ENCODE measurements at regions not wholly inside any gene's neighbourhood (a gene's known extent, or its start where the extent isn't known, plus 50 kb on each side); places are given as distances from the start of the nearest gene placed in this dataset.

- Histone ChIP-seq H3K4me1 (ENCODE audit: control insufficient read depth, insufficient read depth, low read length) (no peaks in the 10 kb centered on the region), H3K36me3 (ENCODE audit: insufficient read depth, low read length) (no peaks in the 10 kb centered on the region), H3K9me3 (replicated peaks; ENCODE audit: low read length) (no peaks in the 10 kb centered on the region), H3K27me3 (ENCODE audit: control insufficient read depth, insufficient read depth, low read length) (no peaks in the 10 kb centered on the region), H3K4me3 (ENCODE audit: low read length) (no peak overlapping the region), H3K9ac (ENCODE audit: low read depth, low read length) (no peak overlapping the region), H3K4me2 (ENCODE audit: low read length) (no peak overlapping the region)
Measured at GRCh38 chr15:95832668-95833067, 497.8 kb upstream of the NR2F2 start.

DNA sequence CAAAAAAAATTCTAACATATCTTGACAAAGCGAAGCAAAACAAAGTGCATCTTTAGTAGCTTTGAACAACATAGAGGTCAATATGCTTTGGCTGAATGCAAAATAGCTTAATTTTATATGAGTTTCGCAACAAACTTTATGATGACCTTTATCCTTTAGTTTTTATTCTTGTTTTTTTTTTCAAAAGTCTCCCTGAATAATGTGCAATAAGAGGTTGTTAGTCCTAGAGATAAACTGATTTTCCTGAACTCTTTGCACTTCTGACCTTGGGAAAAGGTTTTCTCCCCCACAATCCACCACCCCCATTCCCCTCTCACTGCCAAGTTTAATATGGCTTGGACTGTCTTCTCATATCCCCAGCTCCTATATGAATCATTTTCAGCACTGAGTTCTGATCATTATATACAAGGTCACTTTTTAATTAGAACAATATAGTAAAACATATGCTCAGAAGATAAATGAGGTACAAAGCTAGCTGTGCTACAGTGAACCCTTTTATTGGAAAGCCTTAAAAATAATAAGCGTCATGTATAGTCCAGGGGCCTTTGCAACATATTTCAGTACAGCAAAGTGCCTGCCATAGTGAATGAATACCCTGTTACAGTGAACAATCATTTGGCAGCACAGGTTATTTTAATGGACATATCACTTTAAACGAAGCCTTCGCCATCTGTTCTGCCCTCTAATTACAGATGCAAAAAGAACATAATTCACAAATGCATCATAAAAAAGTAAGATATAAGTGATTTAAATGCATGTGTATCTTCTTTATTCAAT, 496.3 kb upstream of the NR2F2 start:
- Histone ChIP-seq H3K4me3 (ENCODE audit: low read length) (no peak overlapping the region), H3K4me2 (ENCODE audit: low read length) (no peak overlapping the region), H3K9ac (ENCODE audit: low read depth, low read length) (no peak overlapping the region), H3K27me3 (ENCODE audit: control insufficient read depth, insufficient read depth, low read length) (no peaks in the 10 kb centered on the region), H3K9me3 (replicated peaks; ENCODE audit: low read length) (no peaks in the 10 kb centered on the region), H3K4me1 (ENCODE audit: control insufficient read depth, insufficient read depth, low read length) (peaks cover 3% of the 10 kb centered on the region), H3K36me3 (ENCODE audit: insufficient read depth, low read length) (no peaks in the 10 kb centered on the region)

- Histone ChIP-seq H3K4me3 (ENCODE audit: low read length) (no peak overlapping the region), H3K4me2 (ENCODE audit: low read length) (no peak overlapping the region), H3K36me3 (ENCODE audit: insufficient read depth, low read length) (no peaks in the 10 kb centered on the region), H3K9ac (ENCODE audit: low read depth, low read length) (no peak overlapping the region), H3K9me3 (replicated peaks; ENCODE audit: low read length) (no peaks in the 10 kb centered on the region), H3K27me3 (ENCODE audit: control insufficient read depth, insufficient read depth, low read length) (no peaks in the 10 kb centered on the region), H3K4me1 (ENCODE audit: control insufficient read depth, insufficient read depth, low read length) (peaks cover 16% of the 10 kb centered on the region)
Measured at GRCh38 chr15:95836536-95836935, 494.0 kb upstream of the NR2F2 start.

DNA sequence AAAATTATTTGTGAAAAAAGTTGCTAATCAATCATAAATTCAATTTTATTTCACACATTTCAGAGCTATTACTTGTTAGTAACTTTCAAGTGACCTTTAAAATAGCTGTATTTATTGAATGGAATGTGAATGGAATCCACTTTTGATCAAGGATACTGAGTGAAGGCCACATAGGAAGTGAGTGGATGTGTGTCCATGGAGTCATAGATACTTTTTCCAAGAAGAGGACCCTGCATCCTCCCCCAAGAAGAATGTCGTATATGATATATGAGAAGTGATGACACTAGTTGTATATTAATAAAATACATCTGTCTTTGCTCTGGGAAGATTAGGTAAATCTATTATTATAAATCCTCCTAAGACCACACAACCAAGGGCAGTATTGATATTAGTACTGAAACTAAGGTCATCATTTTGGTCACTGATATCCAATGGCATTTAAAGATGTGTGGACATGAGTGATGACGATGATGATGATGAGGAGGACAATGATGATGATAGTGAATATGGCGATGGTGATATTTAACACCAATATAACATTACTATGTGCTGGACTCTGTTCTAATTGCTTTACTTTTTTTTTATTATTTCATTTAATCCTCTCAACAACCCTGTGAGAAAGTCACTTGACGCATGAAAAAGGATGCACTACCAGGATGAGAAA, 493.0 kb upstream of the NR2F2 start:
- Histone ChIP-seq H3K4me2 (ENCODE audit: low read length) (no peak overlapping the region), H3K36me3 (ENCODE audit: insufficient read depth, low read length) (no peaks in the 10 kb centered on the region), H3K4me1 (ENCODE audit: control insufficient read depth, insufficient read depth, low read length) (peaks cover 16% of the 10 kb centered on the region), H3K27me3 (ENCODE audit: control insufficient read depth, insufficient read depth, low read length) (no peaks in the 10 kb centered on the region), H3K9ac (ENCODE audit: low read depth, low read length) (no peak overlapping the region), H3K4me3 (ENCODE audit: low read length) (no peak overlapping the region), H3K9me3 (replicated peaks; ENCODE audit: low read length) (no peaks in the 10 kb centered on the region)

DNA sequence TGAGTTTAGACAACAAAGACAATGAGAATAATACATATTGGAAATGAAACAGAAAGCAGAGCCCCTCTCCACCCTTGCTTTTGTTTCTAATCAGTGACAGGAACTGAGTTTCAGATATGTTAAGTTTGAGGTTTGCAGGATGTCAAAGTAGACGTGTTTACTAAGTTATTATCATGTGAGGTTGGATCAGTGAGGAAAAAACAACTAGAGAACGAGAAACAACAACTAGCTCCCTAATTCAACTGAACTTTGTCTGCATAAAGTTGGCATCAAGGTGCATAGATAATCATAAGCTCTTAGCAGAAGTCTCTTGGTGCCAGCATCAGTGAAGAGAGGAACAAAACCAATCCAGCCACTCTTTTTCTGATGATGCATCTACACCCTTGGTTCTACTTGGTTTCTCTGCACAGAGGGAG, 491.1 kb upstream of the NR2F2 start:
- Histone ChIP-seq H3K9ac (ENCODE audit: low read depth, low read length) (no peak overlapping the region), H3K4me1 (ENCODE audit: control insufficient read depth, insufficient read depth, low read length) (peaks cover 27% of the 10 kb centered on the region), H3K4me2 (ENCODE audit: low read length) (peak overlapping the region; percentile 29), H3K9me3 (replicated peaks; ENCODE audit: low read length) (no peaks in the 10 kb centered on the region), H3K27me3 (ENCODE audit: control insufficient read depth, insufficient read depth, low read length) (no peaks in the 10 kb centered on the region), H3K4me3 (ENCODE audit: low read length) (no peak overlapping the region), H3K36me3 (ENCODE audit: insufficient read depth, low read length) (no peaks in the 10 kb centered on the region)

DNA sequence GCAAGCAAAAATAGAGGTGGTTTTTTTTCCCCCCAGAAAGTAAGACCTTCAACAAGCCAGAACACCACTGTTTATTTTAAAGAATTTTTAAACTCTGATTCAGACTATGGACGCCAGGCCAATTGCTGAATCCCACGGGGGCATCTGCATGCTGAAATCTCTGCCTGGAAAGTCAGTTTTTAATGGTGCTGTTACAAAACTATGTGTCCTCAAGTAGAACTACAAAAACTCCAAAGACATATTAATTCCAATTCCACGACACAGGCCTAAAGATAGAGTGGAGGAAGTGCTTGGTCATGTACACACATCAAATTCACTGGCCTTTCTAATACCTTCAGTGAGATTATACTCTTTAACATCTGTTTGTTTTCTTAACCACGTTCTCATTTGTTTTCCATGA, 490.5 kb upstream of the NR2F2 start:
- H3K9me3 ChIP-seq (replicated peaks; ENCODE audit: low read length) = no peaks in the 10 kb centered on the region
- H3K36me3 ChIP-seq (ENCODE audit: insufficient read depth, low read length) = no peaks in the 10 kb centered on the region
- no peaks in the 10 kb centered on the region for H3K27me3 ChIP-seq (ENCODE audit: control insufficient read depth, insufficient read depth, low read length)
- peak overlapping the region; percentile 29 for H3K4me2 ChIP-seq (ENCODE audit: low read length)
- H3K9ac ChIP-seq (ENCODE audit: low read depth, low read length) = peak overlapping the region; percentile 3
- peaks cover 27% of the 10 kb centered on the region for H3K4me1 ChIP-seq (ENCODE audit: control insufficient read depth, insufficient read depth, low read length)
- H3K4me3 ChIP-seq (ENCODE audit: low read length) = no peak overlapping the region

- no peak overlapping the region for H3K9ac ChIP-seq (ENCODE audit: low read depth, low read length)
- no peak overlapping the region for H3K4me3 ChIP-seq (ENCODE audit: low read length)
- no peaks in the 10 kb centered on the region for H3K36me3 ChIP-seq (ENCODE audit: insufficient read depth, low read length)
- no peaks in the 10 kb centered on the region for H3K9me3 ChIP-seq (replicated peaks; ENCODE audit: low read length)
- peaks cover 27% of the 10 kb centered on the region for H3K4me1 ChIP-seq (ENCODE audit: control insufficient read depth, insufficient read depth, low read length)
- H3K27me3 ChIP-seq (ENCODE audit: control insufficient read depth, insufficient read depth, low read length) = no peaks in the 10 kb centered on the region
- H3K4me2 ChIP-seq (ENCODE audit: low read length) = no peak overlapping the region
Measured at GRCh38 chr15:95840855-95841254, 489.6 kb upstream of the NR2F2 start.

GRCh38 chr15:95842576-95842975, 487.9 kb upstream of the NR2F2 start:
- H3K9ac ChIP-seq (ENCODE audit: low read depth, low read length) = no peak overlapping the region
- peaks cover 27% of the 10 kb centered on the region for H3K4me1 ChIP-seq (ENCODE audit: control insufficient read depth, insufficient read depth, low read length)
- H3K4me3 ChIP-seq (ENCODE audit: low read length) = no peak overlapping the region
- H3K27me3 ChIP-seq (ENCODE audit: control insufficient read depth, insufficient read depth, low read length) = no peaks in the 10 kb centered on the region
- no peak overlapping the region for H3K4me2 ChIP-seq (ENCODE audit: low read length)
- no peaks in the 10 kb centered on the region for H3K9me3 ChIP-seq (replicated peaks; ENCODE audit: low read length)
- H3K36me3 ChIP-seq (ENCODE audit: insufficient read depth, low read length) = no peaks in the 10 kb centered on the region

GRCh38 chr15:95843241-95843910, 487.1 kb upstream of the NR2F2 start:
- Histone ChIP-seq H3K4me1 (ENCODE audit: control insufficient read depth, insufficient read depth, low read length) (peaks cover 27% of the 10 kb centered on the region), H3K4me3 (ENCODE audit: low read length) (peak overlapping the region; percentile 19)

GRCh38 chr15:95845862-95846515, 484.5 kb upstream of the NR2F2 start:
- peaks cover 11% of the 10 kb centered on the region for H3K4me1 ChIP-seq (ENCODE audit: control insufficient read depth, insufficient read depth, low read length)
- H3K27me3 ChIP-seq (ENCODE audit: control insufficient read depth, insufficient read depth, low read length) = no peaks in the 10 kb centered on the region
- no peak overlapping the region for H3K4me3 ChIP-seq (ENCODE audit: low read length)
- H3K36me3 ChIP-seq (ENCODE audit: insufficient read depth, low read length) = no peaks in the 10 kb centered on the region
- no peak overlapping the region for H3K9ac ChIP-seq (ENCODE audit: low read depth, low read length)
- no peaks in the 10 kb centered on the region for H3K9me3 ChIP-seq (replicated peaks; ENCODE audit: low read length)
- H3K4me2 ChIP-seq (ENCODE audit: low read length) = no peak overlapping the region

More at GRCh38 chr15:95843241-95843910, 487.1 kb upstream of the NR2F2 start:
- no peaks in the 10 kb centered on the region for H3K27me3 ChIP-seq (ENCODE audit: control insufficient read depth, insufficient read depth, low read length)
- H3K36me3 ChIP-seq (ENCODE audit: insufficient read depth, low read length) = no peaks in the 10 kb centered on the region
- no peak overlapping the region for H3K9ac ChIP-seq (ENCODE audit: low read depth, low read length)
- no peaks in the 10 kb centered on the region for H3K9me3 ChIP-seq (replicated peaks; ENCODE audit: low read length)
- H3K4me2 ChIP-seq (ENCODE audit: low read length) = peak overlapping the region; percentile 37

DNA sequence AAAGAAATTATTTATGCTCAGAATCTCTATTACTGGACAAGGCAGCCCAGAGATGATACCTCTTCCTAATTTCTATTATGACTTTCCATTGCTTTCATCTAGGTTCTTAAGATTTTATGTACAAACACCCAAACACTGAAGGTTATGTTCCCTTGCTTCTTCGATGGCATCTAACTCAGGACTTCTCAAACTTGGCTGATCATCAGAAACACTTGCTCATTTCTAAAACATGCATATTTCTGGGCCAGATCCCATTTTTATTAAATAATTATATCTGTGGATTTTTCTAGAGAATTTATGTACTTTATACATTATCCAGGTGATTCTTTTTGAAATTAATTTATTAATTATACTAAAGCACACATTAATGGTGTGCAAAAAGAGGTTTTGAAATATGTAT, 482.4 kb upstream of the NR2F2 start:
- Histone ChIP-seq H3K4me2 (ENCODE audit: low read length) (no peak overlapping the region), H3K36me3 (ENCODE audit: insufficient read depth, low read length) (no peaks in the 10 kb centered on the region), H3K9ac (ENCODE audit: low read depth, low read length) (no peak overlapping the region), H3K4me3 (ENCODE audit: low read length) (no peak overlapping the region), H3K4me1 (ENCODE audit: control insufficient read depth, insufficient read depth, low read length) (peaks cover 6% of the 10 kb centered on the region), H3K27me3 (ENCODE audit: control insufficient read depth, insufficient read depth, low read length) (no peaks in the 10 kb centered on the region), H3K9me3 (replicated peaks; ENCODE audit: low read length) (no peaks in the 10 kb centered on the region)
